GM19438 (cell line): ENCODE measurements at regions not wholly inside any gene's neighbourhood (a gene's known extent, or its start where the extent isn't known, plus 50 kb on each side); places are given as distances from the start of the nearest gene placed in this dataset.

Experiments used
- ATAC-seq: cut with Tn5 transposase; IDR thresholded peaks from one replicate; pipeline ENCODE4 v1.9.1; 2021; ENCODE audit warnings: low read depth; ENCODE audit not compliant: unreplicated experiment

DNA sequence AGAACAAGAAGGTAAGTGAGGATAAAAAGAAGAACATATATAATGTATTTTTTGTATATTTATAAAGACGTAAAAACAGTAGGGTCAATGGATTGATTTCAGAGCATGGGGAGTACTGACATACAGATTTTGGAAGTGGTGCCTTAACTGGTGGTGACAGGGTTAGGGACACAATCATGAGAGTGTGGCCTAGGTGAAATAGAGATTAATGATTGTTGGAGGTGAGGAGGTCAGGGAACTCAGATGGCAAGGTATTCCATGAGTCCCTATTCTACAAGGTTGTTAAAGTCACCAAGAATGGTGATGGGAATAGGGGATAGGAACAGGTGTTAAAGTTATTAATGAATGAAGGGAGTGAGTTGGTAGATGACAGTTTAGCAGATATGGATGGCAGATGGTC is 210.8 kb downstream of the SEMA6A start:
- no peak for ATAC-seq

DNA sequence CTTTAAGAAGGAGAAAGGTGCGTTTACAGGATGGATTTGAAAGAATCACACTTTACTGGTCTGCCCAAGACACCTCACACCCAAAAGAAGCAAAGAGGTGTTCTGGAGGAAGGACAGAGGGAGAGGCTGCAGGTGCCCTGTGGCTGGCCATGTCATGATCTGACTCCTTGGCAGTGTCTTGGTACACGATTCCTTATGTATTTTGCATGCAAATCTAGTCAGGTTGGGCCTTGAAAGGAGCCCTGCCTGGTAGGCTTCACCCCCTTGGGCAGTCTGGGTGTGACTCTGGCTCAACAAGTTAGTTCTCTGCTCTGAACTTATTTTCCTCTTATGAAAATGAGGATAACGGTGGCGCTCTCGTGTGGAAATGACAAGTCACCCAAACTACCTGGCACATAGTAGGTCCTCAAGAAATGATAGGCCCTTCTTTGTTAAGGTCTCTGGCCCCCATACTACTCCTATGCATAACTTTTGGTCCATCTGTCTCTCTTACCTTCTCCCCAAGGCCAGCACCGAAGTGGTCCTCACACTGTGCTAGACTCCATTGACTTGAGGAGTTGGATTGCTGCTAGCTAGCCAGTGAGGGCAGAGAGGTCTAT is 212.5 kb downstream of the SEMA6A start:
- no peak for ATAC-seq

GRCh38 chr5:116361171-116361967 is 213.3 kb downstream of the SEMA6A start:
- ATAC-seq, result no peak

- no peak for ATAC-seq
These were observed 214.4 kb downstream of the SEMA6A start for GRCh38 chr5:116360008-116360853.

DNA sequence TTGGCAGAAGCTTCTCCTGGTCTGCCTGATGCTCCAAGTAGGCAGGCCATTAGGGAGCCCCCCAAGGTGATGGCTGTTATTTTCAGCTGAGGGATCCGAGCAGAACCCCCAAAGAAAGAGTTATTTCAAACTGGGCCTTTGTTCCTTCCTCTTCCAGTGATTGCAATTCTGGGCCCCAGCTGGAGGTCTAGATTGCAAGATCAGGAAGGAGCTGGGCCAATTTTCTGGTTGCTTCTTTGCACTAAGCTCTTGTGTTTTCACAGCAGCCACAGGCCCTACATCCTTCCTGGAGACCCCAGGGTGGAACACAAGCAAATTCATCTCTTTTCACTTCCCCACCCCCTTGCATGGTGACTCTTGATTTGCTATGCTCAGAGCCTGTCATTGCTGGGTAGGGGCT is 215.0 kb downstream of the SEMA6A start:
- no peak for ATAC-seq

GRCh38 chr5:116358911-116359418 is 215.7 kb downstream of the SEMA6A start:
- peak; percentile 99 for ATAC-seq

DNA sequence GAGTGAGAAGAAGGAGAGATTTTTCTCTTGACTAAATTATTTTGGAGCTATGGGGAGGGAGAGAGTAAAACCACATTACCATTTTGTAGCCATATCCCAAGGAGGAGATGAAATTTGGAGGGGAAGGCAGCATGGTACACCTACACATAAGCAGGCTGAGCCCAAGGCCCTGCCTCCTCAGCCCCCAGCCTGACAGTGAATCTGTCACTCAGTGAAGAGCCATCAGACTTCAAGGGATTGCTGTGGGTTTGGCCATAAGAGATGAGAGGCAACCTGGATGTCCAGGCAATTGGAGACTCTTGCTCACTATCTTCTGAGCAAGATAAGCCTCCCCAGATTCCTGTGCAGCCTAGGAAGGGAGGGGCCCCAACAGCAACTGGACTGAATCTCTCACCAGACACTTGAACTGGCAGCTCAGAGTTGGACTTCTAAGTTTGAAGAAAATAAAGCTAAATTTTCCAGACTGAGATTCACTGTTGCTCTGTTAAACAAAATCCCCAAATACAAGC is 216.6 kb downstream of the SEMA6A start:
- no peak for ATAC-seq

GRCh38 chr5:116355819-116356601 is 218.6 kb downstream of the SEMA6A start:
- no peak for ATAC-seq

DNA sequence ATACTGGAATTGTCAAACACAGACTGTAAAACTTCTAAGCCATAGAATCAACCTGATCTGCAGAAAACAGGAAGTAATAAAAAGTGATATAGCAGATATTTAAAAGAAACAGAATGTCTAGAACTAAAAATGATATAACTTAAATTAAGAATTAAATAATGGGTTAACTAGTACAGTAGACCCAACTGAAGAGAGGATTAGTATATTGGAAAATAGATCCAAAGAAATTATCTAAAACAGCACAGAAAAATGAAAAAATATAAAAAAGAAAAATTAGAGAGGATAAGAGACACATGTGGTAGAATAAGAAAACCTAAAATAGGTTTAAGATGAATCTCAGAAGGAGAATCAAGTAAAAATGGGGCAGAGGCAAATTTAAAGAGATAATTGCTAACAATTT is 219.9 kb downstream of the SEMA6A start:
- ATAC-seq, result no peak

DNA sequence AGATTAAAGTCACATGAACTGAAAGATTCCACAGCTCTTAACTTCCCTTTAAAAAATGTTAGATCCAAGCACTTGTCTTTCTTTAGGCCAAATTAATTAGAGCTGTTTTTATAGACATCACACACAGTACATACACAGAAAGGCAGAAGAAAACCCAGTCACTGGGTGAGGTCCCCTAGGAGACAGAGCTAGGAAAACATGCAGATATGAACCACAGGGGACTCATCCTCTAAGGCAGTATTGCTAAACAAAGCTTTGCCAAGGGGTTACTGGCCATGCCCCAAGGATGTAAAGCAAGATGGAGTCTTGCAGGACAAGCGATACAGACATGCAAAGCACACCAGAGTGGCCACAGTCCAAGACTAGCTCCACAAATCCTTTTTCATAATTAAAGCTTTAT is 227.0 kb downstream of the SEMA6A start:
- ATAC-seq, result no peak

DNA sequence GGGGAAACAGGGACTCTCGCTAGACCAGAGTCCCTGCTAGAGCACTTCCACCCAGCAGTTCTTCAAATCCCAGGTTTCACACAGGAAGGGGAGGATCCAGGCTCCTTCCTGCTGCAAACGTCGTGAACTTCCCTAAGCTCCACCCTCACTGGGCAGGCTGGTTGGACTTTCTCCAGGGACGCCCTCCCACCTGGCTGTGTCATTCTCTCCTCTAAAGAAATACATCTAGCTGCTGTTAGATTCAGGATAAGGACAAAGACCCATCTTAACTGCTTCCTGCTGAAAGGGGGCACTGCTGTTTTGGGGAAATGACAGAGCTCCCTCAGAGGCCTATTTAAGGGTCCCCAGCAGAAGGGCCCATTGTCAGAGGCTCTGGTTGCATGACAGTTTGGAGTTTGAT is 230.7 kb downstream of the SEMA6A start:
- no peak for ATAC-seq
